ENCODE measurements at regions not wholly inside any gene's neighbourhood (a gene's known extent, or its start where the extent isn't known, plus 50 kb on each side); places are given as distances from the start of the nearest gene placed in this dataset.
"Not testable (repeated sequence)": the region's sequence is repeated elsewhere in the genome, so short reads cannot be mapped to it uniquely, and the experiment has no call there.

DNA sequence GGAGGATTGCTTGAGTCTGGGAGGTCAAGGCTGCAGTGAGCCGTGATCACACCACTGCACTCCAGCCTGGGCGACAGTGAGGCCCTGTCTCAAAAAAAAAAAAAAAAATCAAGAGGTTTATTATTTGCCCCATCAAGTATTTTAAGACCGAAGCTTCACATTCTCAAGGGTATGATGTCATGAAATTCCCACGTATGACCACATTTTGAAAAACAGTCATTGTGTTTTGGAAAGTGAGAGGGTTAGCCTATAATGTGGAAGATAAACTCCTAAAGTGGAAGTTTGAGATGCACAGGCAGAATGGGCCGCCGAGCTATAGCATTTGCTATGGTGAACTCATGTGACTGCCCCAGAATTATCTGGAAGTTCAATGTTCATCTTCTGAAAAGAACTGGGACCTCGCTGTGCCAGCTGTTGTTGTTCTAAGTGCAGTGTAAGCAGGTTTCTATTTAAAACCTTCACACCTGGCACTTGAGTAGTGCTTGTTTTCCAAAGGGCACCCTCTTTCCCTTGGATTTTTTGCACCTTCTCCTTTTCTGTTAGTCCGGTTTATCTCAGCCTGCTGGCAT, 96.9 kb upstream of the SLC25A33 start:
- no peak for DNase-seq

DNA sequence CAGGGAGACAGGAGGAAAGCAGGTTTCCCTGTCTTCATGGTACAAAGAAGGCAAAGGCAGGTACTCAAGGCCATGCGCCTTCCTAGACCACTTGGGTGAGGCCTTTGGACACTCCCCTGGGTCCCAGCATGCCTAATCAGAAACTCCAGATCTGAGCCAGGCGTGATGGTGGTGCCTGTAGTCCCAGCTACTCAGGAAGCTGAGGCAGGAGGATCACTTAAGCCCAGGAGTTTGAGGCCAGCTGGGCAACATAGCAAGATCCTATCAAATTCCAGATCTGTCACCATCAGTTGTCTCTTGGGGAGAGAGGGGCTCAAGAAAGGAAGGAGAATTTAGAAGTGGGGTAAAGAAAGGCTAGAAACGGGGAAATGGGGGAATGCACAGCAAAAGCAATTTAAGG, 96.3 kb upstream of the SLC25A33 start:
- no peak for DNase-seq

DNA sequence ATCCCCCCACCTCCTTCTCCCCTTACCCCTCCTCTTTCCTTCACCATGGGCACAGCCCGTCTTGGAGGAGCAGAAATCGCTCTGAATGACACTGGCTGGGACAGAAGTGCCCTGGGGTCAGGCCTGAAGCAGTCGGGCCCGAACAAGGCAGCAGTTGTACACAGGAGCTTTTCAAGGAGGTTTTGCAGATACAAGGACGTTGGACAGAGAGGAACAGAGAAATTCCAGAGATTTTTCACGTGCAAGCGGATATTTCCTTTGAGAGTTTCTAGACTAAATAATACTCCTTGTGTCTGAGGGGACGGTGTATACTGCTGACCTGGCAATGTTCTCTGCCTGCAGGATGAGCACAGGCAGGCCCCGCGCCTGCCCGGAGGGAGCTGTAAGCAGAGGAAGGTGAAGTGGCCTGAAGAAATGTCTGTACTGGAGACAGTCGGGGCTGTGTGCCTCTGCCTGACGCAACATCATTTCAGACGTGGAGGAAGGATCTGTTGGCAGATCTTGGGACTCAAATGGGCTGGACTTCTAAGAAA, 95.3 kb upstream of the SLC25A33 start:
- no peak for DNase-seq

DNA sequence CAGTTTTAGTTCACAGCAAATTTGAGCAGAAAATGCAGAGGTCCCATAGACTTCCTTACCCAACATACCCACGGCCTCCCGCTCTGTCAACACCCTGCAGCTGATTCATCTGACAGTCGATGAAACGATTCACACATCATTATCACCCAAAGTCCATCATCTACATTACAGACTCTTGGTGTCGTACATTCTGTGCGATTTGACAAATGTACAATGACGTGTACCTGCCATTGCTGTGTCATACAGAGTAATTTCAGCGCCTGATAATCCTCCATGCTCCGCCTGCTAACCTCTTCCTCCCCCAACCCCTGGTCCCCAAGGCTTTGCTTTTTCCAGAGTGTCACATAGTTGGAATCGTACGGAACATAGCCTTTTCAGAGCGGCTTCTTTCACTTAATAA, 94.7 kb upstream of the SLC25A33 start:
- no peak for DNase-seq

DNA sequence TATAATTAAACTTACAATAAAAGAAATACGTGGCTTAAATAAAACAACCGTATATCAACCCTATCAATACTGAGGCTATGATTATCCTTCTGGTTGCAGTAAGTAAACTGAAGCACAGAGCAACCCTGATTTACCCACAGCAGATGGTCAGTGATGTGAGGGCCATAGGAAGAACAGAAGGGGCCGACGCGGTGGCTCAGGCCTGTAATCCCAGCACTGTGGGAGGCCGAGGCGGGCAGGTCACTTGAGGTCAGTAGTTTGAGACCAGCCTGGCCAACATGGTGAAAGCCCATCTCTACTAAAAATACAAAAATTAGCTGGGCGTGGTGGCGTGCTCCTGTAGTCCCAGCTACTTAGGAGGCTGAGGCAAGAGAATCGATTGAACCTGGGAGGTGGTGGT, 94.2 kb upstream of the SLC25A33 start:
- DNase-seq, result not testable (repeated sequence)

DNA sequence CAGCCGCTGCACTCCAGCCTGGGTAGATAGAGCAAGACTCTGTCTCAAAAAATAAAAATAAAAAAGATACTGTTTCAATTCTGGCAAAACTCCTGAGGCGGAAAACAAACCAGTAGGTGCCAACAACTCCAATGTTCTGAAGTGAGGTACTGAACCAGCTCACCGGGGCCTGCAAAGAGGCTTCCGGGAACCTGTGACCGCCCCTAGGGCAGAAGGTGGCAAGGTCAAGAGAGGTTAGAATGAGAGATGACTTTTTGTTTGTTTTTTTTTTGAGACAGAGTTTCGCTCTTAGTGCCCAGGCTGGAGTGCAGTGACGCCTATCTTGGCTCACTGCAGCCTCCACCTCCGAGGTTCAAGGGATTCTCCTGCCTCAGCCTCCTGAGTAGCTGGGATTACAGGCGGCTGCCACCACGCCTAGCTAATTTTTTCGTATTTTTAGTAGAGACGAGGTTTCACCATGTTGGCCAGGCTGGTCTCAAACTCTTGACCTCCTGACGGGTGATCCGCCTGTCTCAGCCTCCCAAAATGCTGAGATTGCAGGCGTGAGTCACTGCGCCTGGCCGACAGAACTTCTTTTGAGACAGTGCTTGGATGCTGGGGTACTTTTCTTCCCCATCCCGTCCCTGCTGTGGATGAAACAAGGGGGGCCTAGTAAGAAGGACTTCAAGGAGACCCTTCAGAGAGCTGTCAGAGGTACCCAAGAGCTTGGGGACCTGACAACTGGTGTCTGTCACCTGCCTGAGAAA, 91.9 kb upstream of the SLC25A33 start:
- no peak for DNase-seq

DNA sequence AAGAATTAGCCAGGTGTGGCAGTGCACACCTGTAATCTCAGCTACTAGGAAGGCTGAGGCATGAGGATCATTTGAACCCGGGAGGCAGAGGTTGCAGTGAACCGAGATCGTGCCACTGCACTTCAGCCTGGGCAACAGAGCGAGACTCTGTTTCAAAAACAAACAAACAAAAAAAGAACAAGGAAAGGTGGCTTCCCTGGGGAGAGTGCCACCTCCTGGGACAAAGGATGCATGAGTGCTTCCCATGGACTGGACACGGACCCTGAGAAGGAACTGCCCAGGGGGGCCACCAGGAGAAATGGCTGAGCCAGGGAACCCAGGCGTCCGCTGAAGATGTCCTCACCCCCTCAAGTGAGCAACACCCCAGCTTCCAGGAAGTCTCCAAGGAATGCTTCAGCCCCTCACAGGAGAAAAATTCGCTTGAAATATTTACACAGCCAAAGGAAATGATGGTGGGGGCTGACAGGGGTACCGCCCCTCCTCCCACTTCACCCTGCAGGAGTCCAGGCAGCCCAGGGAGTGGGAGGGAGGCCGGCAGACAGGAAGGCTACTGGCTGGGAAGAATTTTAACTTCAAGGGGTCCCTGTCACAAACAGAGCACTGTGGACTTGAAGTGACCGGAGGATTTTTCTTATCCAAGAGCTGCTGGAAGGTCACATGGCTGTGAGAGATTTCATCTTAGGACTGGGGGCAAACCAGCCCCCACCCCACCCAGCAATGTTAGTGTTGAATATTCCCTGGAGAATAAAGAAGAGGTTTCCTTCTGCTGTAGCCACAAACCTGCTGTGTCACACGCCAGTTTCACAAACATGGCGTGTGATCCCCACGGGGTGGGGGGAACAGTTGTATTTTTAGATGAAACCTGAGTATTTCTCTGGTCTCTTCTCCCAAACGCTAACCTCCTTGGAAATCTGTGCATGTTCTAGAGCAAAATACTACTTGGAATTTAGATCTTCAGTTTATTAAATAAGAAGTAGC, 90.8 kb upstream of the SLC25A33 start:
- no peak for DNase-seq

DNA sequence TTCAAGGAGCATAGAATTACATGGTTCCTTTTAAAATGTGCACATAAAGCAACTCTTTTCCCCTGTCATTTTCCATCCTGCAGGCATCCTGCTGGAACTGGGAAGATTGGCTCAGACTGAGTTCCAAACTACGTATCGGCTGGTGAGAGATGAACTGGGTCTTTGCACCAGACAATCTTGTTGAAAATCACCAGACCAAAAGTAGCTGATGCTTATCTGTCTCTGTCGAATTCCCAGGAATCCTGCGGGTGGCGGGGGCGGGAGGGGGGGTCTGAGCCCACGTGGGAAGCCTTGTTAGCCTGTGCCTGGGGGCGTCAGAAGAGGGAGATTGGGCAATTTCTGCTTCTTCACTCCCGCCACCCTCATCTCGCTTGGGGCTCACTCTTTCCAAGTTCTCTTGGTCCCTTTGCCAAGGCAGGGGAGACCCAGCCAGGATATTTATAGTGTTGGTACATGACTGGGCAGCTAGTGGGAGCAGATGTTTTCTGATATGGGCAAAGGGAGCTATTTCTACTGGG, 90.1 kb upstream of the SLC25A33 start:
- DNase-seq, result no peak

DNA sequence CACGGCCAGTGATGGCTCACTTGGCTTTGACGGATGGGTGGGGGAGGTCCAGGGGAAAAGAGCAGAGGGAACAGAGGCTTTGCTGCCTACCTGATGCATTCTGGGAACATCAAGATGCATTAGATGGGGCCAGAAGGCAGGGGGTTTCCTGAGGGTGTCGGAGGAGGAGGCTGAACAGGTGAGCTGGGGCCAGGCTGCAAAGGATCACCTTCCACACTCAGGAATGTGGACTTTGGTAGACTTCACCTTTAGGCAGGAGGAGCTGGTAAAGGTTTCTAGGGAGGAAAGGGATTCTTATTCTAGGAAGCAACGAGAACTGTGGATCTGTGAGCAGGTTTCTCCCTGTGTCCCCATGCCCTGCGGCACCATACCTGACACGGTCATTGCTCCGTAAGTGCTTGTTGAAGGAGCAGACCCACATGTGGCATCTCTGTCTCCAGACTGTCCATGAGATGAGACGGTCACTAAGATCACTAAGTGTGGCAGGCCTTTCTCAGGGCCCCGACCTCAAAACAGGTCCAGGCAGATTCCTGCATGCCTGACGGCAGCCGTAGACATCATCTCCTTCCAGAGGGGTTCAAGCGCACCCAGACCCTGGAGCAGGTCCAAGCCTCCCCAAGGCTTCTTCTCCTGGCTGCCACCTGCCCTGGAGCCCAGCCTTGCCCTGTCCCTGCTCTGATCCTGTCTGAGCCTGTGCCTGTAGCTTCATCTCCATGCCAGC, 89.1 kb upstream of the SLC25A33 start:
- no peak for DNase-seq

DNA sequence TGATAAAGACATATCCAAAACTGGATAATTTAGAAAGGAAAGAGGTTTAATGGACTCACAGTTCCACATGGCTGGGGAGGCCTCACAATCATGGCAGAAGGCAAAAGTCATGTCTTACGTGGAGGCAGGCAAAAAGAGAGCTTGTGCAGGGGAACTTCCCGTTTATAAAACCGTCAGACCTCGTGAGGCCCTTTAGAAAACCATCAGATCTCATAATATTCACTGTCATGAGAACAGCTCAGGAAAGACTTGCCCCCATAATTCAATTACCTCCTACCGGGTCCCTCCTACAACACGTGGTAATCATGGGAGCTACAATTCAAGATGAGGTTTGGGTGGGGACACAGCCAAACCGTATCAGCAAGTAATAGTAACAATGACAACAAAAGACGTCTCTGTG, 88.2 kb upstream of the SLC25A33 start:
- DNase-seq, result no peak

DNA sequence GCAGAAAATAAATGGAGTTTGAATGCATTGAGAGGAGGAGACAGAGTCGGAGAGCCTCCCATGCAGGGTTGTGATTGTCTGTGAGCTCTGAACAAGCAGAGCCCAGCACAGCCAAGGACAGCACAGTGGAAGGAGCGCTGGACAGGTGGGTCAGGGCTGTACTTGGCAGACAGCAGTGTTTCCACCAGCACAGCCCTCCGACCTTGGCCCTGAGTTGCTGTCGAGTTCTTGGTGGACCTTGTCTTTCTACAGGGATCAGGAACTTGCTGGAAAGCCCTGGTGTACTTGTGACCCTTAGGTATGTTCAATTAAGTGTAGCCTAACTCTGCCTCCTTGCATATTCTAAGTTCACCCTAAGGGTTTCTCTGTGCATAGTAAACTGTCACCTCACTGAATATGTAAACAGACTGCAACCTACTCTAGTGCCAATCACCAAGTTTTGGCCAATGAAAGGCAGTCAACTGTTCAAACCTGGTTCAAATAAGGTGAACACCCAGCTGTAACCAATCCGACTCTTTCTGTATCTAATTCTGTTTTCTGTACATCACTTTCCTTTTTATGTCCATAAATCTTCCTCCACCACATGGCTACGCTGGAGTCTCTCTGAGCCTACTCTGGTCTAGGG, 86.6 kb upstream of the SLC25A33 start:
- no peak for DNase-seq

DNA sequence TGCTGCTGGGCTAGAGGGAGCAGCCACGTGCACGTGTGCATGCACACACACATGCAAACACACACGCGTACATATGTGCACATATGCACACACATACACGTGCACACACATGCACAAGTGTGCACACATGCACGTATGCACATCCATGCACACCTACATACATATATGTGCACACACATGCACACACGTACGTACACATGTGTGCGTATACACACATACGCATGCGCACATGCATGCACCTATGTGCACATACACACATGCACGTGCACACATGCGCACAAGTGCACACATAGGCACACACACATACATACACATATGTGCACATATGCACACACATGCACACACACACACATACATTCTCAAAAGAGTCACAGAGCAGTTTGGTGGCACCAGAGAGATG, 85.9 kb upstream of the SLC25A33 start:
- no peak for DNase-seq

DNA sequence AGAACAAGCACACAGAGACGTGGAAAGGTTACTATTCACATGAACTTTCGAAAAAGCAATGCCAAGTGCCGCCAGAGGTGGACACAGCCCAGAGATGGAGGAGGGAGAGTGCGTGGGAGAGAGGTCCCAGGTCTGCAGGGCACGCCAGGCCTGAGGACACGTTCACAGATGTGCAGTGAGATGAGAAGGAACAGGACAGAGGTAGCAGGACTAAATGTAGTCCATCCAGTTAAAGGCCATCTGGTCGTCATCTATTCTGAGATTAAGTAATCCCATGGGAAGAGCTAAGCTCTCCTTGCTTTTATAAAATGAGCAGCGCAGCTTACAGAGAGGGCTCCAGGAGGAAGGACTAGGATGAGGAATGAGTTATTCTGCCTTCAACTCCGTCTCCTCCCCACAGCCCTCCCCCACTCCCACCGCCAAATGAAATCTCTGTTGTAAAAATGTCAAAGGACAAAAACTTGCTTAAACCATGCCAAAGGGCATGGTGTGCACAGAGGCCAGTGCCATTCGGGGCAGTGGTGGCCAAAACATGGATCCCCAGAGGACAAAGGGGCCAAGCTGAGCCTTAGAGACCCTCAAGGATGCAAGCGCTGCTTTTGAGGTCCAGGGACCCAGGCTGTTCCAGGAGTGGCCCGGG, 85.4 kb upstream of the SLC25A33 start:
- DNase-seq, result no peak

DNA sequence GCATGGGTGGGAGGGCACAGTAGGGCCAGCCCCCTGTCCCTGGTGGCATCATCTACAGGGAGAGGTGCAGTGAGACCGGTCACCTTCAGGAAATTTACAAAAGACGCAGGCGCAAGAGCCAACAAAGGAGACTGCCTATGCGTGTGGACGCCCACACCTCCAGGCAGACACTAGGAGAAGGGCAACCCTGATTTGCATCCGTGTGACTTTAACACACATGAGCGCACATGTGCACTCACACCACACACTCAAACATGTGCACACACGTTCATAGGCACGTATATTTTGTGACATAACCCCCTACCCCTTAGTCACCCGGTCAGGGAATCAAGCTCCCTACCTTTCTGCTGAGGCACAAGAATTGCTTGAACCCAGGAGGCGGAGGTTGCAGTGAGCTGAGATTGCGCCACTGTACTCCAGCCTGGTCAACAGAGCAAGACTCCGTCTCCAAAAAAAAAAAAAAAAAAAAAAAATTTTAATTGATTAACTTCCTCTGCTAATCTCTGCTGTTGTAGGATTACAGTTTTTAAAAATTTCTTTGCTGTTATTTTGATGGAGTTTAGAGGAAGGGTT, 84.7 kb upstream of the SLC25A33 start:
- DNase-seq, result no peak

DNA sequence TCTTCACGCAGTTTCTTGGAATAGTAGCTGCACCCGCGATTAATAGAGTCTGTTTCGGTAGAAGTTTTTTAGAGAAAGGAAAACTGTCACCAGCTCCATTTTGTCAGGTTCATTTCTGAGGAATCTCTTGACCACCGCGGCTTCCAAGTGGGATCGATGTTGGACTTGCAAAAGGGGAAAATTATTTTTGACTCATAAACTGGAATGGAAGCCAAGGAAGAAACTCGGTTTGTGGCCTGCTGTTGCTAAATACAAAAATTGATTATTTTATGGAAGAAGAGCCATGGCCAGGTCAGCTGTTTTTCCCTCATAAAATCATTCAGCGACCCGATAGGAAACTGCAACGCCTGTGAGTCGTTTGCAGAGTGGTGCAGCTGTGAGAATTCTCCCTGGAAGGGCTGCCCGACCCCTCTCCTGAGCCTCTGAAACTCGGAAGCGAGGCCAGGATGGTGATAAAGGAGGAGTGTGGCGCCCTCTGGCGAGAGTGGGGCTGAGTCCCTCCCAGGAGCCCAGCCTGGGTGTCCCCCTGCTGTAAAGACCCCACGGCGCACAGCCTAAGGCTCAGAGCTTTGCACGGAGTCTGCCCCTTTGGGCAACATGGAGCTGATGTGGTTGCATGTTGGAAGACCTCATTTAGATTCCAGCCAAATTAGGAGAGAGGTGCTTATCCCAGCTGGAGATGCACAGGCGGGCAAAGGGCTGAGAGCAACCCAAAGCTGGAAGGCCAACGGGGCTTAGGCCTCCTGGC, 83.6 kb upstream of the SLC25A33 start:
- peak; percentile 56 for DNase-seq

DNA sequence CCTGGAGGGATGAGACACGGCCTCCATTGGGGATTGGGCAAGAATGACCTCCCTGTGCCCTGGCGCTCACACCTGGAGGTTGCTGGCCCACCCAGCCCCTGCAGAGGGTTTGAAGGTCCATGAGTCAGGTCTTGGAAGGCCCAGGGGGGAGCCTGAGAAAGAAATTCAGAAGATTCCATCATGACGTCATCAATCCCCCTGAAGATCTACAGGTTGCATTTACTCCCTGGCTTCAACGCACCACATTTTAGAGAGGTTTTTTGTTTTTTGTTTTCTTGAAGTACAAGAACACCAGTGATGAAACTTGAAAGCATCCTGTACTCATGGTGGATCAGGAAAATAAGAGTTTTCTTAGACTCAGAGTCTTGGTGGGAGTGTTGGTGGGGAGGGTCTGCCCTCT, 82.4 kb upstream of the SLC25A33 start:
- no peak for DNase-seq

DNA sequence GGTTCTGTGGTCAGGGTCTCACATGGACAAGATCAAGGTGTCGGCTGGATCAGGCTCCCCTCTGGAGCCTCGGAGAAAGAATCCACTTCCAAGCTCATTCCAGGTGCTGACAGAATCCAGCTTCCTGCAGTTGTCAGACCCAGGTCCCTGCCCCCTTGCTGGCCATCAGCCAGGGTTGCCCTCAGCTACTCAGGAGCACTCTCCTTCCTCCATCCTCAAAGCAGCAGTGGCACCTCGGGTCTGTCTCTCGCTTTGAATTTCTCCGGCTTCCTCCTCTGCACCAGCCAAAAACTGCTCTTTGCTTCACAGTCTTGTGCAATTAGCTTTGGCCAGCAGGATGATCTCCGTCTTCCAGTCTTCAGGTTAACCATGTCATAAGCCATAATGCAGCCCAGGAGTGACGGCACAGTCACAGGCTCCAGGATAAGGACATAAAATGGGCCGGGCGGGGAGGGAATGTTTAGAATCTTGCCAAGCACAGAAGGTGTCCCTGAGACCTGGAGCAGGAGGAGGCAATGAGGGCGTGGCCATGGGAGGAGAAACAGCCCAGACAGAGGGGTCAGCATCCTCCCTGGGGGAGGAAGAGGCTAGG, 79.4 kb upstream of the SLC25A33 start:
- no peak for DNase-seq

DNA sequence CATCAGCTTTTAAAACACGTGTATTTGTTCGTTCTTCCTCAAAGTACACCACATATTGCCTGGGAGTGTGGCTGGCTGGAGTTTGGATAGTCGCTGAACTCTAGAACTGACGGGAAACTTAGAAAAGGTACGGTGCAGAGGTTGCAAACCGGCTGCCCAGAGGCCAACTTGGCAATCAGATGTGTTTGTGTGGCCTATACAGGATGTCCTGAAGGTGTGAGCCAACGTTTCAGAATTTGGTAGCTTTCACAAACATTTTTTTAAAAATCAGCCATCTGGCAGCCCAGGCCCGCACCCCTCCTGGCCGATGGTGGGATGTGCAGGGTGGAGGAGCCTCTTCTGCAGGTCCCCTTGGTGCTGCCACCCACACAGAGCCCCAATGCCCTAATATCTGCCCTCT, 73.6 kb upstream of the SLC25A33 start:
- DNase-seq, result no peak

DNA sequence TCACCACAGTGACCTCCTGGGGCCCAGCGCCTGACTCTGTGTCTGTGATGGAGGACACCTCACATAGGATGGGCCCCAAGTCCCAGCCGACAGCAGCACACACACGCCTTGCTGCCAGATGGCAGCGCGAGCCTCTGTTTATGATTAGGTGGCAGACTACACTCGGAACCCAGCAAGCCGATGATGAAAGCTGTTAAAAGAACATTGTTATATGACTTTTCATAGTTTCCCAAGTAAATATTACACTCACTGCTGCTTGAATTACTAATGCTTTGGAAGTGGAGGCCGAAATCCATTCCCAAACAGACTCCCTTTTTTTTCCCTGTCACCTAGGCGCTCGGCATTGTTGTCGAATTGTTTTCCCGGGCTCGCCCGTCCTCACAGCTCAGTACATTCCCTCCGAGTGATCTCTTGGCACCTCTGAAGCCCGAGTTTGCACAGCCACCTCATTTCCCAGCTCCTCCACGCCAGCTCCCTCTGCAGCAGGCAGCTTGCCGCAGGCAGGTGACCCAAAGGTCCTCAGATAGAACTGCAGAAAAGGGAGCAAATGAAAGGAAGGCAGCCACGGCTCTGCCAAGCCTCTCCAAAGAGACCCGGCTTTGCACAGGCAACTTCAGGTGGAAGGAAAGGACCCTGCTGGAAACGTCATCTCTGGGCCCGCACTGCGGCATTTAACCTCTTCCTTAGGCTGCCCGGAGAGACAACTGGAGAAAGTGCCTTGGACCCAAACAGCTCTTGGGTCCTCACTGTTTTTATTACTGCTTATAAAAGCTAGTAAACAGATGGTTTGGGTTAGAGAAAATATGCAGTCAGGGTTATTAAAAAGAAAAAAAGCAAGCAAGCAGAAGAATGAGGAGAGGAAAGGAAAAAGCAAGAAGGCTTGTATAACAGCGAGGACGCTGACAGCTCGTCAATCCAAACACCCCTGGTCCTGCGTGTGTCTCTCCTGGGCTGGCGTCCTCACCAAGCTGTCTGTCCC, 72.2 kb upstream of the SLC25A33 start:
- DNase-seq, result peak; percentile 6

All from NCI-H1092 (cell line).